ENCODE measurements at regions not wholly inside any gene's neighbourhood (a gene's known extent, or its start where the extent isn't known, plus 50 kb on each side); places are given as distances from the start of the nearest gene placed in this dataset.
"Not testable (repeated sequence)": the region's sequence is repeated elsewhere in the genome, so short reads cannot be mapped to it uniquely, and the experiment has no call there.

DNA sequence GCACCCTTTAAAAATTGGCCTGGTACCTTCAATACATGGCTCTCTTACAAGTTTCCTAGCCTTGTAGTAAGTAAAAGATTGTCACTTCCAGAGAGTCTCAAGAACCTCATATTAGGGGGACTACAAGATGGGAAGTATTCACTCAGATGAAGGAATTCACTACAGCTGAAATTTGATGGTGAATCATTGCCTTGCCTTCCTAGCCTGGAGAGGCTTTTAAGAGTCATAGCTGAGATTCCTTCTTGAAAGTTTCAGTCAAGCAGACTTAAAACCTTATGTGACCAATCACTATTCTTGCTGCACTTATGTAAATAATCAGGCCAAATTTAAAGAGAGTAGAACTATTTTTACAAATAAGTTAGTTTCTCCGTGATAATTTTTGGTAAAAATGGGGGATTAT, 451.6 kb downstream of the TRHDE start:
- no peak for DNase-seq

GRCh38 chr12:72729451-72730010, 457.4 kb downstream of the TRHDE start:
- no peak for DNase-seq

GRCh38 chr12:72734581-72734980, 462.4 kb downstream of the TRHDE start:
- DNase-seq, result no peak

GRCh38 chr12:72738811-72739210, 466.6 kb downstream of the TRHDE start:
- no peak for DNase-seq

DNA sequence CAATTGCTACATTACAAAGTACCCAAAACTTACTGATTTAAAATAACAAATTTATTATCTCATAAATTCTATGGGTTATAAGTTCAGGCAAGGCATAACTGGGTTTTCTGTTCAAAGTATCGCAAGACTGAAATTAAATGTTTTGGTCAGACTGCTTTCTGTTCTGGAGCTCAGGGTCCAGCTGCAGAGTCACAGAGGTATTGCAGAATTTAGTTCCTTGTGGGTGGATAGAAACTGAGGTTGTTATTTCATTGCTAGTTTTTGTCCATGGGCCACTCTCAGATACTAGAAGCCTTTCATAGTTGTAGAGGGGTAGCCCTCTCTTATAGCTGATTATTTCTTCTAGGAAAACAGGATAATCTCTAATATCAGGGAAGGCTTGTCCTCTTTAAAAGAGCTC, 467.9 kb downstream of the TRHDE start:
- no peak for DNase-seq

GRCh38 chr12:72742568-72742967, 470.4 kb downstream of the TRHDE start:
- DNase-seq, result no peak

DNA sequence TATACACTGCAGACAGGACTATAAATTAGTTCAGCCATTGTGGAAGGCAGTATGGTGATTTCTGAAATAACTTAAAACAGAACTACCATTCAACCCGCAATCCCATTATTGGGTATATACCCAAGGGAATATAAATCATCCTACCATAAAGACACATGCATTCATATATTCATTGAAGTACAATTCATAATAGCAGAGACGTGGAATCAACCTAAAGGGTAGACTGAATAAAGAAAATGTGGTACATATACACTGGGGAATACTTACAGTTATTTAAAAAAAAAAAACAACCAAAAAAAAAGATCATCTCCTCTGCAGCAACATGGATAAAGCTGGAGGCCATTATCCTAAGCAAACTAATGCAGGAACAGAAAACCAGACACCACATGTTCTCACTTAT, 473.9 kb downstream of the TRHDE start:
- no peak for DNase-seq

DNA sequence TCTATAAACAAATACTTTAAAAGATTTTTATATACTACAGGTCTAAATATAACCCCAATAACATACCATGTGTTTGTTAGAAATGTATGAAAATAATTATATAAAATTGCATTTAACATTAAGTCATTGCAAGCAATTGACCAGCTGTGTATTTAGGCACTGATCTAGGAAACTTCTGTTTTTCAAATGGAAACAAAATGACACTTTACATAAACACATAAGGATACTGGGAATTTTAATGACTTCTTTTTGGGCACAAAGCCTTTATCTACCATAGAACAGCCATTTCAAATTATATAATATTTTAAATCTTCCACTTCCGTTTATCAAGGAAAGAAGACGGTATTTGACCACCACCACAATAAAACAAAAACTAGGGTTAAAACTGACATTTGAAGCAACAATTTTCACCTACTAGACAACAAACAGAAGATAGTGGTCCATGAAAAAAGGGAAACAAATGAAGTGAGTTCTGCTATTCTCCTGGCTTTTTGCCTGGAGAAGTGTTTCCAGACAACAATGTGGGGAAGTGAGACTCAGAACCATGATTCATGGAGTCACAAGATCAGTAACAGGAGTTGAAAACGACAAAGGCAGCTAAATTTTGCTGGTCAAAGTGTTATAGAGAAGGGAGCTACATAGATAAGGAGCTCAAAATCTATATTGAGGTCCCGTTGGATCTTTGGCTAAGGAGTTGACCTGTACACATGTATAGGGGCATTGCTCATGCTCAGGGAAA, 475.1 kb downstream of the TRHDE start:
- no peak for DNase-seq

GRCh38 chr12:72748971-72749370, 476.8 kb downstream of the TRHDE start:
- DNase-seq, result no peak

- DNase-seq, result no peak
Observed at GRCh38 chr12:72753571-72753970, 481.4 kb downstream of the TRHDE start.

DNA sequence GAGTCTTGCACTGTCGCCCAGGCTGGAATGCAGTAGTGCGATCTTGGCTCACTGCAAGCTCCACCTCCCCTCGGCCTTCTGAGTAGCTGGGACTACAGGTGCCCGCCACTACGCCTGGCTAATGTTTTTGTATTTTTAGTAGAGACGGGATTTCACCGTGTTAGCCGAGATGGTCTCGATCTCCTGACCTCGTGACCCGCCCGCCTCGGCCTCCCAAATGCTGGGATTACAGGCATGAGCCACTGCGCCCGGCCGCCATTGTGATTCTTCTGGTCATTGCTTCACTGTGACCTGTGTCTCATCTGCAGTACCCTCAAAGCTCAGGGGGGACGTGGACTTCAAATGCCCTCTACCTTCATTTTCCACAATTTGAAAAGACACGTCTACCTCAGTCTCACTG, 481.9 kb downstream of the TRHDE start:
- not testable (repeated sequence) for DNase-seq

DNA sequence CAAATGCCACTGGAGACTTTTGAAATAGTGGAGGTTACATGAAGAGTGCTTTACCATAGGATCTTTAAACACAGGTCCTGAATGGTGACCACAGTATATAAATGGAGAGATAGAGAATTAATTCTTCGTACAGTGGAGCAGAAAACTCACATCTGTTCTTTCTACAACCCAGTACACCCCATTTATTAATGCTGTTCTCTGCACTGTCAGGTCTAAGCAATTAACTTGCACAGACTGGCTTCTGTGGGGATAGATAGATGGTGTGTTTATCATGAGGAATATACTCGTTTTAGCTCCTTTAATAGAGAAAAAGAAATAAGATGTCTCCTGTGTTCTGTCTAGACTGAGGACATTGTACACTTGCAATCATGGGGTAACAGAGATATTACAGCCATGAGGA, 494.3 kb downstream of the TRHDE start:
- DNase-seq, result no peak

DNA sequence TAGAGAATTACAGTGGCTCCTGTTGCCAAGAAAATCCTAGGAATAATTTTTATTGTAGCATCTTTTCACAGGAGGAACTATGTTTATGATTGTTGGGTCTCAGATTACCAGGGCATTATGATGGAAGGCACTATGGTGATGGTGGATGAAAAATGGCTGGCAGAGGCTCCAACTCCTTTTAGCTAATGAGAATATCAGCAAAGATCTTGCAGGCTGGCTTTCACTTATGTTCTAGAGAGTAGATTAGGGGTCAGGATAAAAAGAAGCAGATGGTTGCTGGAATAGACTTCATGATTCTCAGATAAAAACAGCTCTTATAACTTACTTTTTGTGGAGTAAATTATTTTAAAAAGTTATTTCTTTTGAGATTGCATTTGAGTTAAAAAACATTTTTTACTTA, 501.9 kb downstream of the TRHDE start:
- no peak for DNase-seq

- DNase-seq, result no peak
Observed at GRCh38 chr12:72777806-72778205, 505.6 kb downstream of the TRHDE start.

DNA sequence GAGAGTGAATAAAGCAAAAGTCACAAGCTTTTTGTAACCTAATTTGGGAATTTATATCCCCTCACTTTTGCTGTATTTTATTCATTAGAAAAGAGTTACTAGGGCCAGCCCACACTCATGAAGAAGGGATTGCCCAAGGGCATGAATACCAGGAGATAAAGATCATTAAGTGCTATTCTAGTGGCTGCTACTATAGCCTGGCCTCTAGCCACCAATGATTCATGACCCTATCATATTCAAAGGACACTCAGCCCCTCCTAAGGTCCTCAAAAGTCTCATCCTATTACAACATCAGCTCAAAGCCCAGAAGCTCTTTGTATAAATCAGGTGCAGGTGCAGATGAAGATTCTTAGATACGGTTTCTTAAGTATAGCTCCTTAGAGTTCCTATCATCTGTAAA, 518.1 kb downstream of the TRHDE start:
- DNase-seq, result no peak

DNA sequence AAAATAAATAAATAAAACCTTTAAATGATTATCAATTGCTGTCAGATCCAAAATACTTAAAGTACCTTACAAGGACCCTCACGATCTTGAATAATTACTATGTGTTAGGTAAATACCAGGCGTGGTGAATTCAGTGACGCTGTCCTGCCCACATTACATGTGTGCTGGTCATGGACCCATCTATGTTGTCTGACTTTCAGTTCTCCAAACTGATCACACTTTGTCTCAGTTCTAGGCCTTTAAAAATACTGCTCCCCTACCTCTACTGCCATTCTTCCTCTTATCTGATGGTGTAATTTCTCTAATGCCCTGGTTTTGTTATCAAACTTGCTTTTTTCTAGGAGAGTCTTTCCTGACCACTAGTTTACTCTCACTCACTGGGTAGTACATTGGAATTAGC, 520.7 kb downstream of the TRHDE start:
- no peak for DNase-seq

DNA sequence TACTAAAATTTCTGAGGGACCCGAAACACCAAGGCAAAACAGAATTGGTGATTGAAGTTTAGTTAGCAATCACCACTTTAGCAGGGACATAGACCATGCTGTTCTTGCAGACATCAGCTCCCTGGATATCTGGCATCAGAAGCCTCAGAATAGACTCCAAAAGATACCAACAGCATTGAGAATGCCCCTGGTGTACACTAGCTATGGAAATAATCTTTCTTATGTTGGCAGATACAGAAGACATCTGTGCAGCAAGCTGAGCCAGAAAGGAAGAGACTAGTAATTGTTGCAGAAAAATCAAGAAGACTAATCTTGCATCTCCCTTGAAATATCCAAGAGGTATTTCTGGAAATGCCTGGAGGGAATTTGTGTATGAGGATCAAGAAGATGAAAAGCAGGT, 521.6 kb downstream of the TRHDE start:
- no peak for DNase-seq

- DNase-seq, result no peak
Observed at GRCh38 chr12:72815421-72815820, 543.3 kb downstream of the TRHDE start.

- DNase-seq, result no peak
Observed at GRCh38 chr12:72828662-72829324, 556.6 kb downstream of the TRHDE start.

DNA sequence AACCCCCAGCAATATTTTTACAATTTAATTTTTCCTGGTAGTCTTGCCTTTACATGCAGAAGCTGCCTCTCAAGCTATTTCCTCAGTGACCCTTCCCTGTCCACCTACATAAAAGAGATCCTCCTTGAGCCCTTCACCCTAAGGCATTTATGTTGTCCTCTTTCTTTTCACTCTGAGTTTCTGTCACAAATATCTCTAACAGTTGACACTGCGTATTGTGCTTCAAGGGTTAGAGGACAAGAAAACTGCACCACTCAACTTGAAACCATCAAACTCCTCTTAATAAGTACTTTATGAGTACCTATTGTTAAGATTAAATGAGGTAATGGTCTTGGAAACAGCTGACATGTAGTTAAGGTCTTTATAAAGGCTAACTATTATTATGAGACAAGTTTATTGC, 557.7 kb downstream of the TRHDE start:
- DNase-seq, result no peak

GRCh38 chr12:72832024-72832423, 559.9 kb downstream of the TRHDE start:
- DNase-seq, result no peak

- DNase-seq, result no peak
Observed at GRCh38 chr12:72836194-72836593, 564.0 kb downstream of the TRHDE start.

DNA sequence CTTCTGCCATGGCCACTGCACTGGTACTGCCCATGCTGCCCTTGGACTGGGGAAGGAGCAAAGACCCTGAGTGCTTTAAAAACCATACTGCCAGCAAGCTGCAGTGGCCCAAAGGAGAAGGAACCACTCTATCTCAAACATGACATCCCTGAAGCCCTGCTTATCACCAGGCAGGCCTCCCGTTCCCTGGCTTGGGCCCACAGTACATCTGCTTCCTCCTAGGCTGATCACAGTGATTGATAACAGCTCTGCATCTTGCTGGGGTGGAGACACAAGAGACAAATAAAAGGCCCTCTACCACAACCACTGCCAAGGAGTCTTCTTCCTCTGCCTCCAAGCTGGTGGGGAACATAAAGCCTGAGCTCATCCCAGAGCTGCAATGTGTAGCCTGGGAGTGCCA, 567.5 kb downstream of the TRHDE start:
- no peak for DNase-seq

DNA sequence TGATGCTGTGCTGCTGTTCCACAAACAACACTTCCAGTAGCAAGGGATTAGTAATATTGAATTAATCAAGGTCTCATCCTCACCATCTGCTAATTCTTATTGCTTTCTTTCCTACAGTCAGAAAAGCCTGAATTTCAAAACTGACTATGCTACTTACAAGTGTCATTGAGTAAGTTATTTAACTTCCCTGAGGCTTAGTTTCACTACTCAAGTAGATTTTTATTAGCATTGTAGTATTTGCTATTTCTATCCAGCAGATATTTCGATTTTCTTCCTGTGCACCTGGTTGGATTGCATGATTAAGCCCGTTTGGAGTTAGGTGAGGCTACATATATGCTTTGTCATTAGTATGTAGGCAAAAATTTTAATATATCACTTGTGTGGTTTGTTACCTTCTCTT, 591.5 kb downstream of the TRHDE start:
- no peak for DNase-seq

DNA sequence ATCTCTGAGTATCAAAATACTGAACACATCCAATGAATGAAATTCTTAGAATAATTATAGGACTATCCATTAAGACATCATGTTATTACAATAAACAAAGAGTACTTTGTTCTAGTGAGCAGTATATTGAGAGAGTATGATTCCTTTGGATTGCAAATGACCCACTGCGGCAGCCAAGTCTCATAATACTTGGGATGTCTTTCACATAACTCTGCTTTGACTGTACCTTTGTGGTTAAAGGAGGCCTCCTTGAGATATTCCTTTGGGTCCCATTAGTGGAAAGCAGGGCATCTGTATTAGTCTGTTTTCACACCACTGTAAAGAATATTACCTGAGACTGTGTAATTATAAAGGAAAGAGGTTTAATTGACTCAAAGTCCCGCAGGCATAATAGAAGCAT, 593.8 kb downstream of the TRHDE start:
- DNase-seq, result no peak
